HL-60 (cell line): ENCODE measurements at regions not wholly inside any gene's neighbourhood (a gene's known extent, or its start where the extent isn't known, plus 50 kb on each side); places are given as distances from the start of the nearest gene placed in this dataset.

Experiments used
- POLR2AphosphoS5 ChIP-seq: IDR thresholded peaks from 2 replicates; pipeline ENCODE4 v1.6.1; 2012; ENCODE audit warnings: low read depth
- REST ChIP-seq: IDR thresholded peaks from 2 replicates; pipeline ENCODE4 v1.6.1; 2012; ENCODE audit warnings: low read depth; ENCODE audit not compliant: insufficient replicate concordance
- TF ChIP-seq, protein P1 (sequence below): IDR thresholded peaks from one replicate; pipeline ENCODE4 v1.5.1; 2011; ENCODE audit warnings: low read length, control low read depth, inconsistent platforms; ENCODE audit not compliant: insufficient read depth

- TF ChIP-seq, protein P1, sequence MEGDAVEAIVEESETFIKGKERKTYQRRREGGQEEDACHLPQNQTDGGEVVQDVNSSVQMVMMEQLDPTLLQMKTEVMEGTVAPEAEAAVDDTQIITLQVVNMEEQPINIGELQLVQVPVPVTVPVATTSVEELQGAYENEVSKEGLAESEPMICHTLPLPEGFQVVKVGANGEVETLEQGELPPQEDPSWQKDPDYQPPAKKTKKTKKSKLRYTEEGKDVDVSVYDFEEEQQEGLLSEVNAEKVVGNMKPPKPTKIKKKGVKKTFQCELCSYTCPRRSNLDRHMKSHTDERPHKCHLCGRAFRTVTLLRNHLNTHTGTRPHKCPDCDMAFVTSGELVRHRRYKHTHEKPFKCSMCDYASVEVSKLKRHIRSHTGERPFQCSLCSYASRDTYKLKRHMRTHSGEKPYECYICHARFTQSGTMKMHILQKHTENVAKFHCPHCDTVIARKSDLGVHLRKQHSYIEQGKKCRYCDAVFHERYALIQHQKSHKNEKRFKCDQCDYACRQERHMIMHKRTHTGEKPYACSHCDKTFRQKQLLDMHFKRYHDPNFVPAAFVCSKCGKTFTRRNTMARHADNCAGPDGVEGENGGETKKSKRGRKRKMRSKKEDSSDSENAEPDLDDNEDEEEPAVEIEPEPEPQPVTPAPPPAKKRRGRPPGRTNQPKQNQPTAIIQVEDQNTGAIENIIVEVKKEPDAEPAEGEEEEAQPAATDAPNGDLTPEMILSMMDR: no peak
- TF ChIP-seq POLR2AphosphoS5: no peak
- no peak for TF ChIP-seq REST
These were observed 233.8 kb downstream of the IL15 start for GRCh38 chr4:141870152-141870551.
